ENCODE measurements at regions not wholly inside any gene's neighbourhood (a gene's known extent, or its start where the extent isn't known, plus 50 kb on each side); places are given as distances from the start of the nearest gene placed in this dataset.

GRCh38 chr4:96228463-96228862 lies 388.6 kb downstream of the PDHA2 start:
- no peak overlapping the region for H2BK15ac ChIP-seq (ENCODE audit: low read depth, low read length)
- H3K14ac ChIP-seq (replicated peaks; ENCODE audit: low read depth, low read length): no peak overlapping the region
- ATAC-seq (ENCODE audit: low read depth) (no peak), DNase-seq (no peak)
- H3K56ac ChIP-seq (ENCODE audit: extremely low read depth, insufficient read depth, low read length): no peak overlapping the region
- no peak overlapping the region for H4K5ac ChIP-seq (ENCODE audit: low read depth, low read length)
- H4K8ac ChIP-seq (ENCODE audit: low read depth in 2 of 2, low read length in 2 of 2): no peak overlapping the region
- no peak overlapping the region for H2BK5ac ChIP-seq (ENCODE audit: low read depth, low read length, poor library complexity, severe bottlenecking)
- no peak overlapping the region for H2BK120ac ChIP-seq (ENCODE audit: low read depth, low read length)
- ChIA-PET POLR2A (ENCODE audit: unreplicated experiment) (no interaction called here), CTCF (no interaction called here)
- no peaks in the 10 kb centered on the region for H4K20me1 ChIP-seq (ENCODE audit: insufficient read depth, low read length)
- H2AK9ac ChIP-seq (replicated peaks; ENCODE audit: low read depth, low read length, poor library complexity): no peak overlapping the region
- H3K4me3 ChIP-seq (ENCODE audit: insufficient read depth, low read depth, low read length): no peak overlapping the region
- no peak overlapping the region for H3K9ac ChIP-seq (ENCODE audit: low read depth, low read length)
- no peaks in the 10 kb centered on the region for H3K36me3 ChIP-seq (ENCODE audit: control insufficient read depth, insufficient read depth, low read length)
- no peaks in the 10 kb centered on the region for H3K27me3 ChIP-seq (ENCODE audit: control insufficient read depth, insufficient read depth, low read length)
- no peak overlapping the region for H2AFZ ChIP-seq (replicated peaks; ENCODE audit: low read length, poor library complexity)
- no peak overlapping the region for H3K23ac ChIP-seq (ENCODE audit: low read depth, low read length)
- H3K4ac ChIP-seq (ENCODE audit: low read depth, low read length): no peak overlapping the region
- H3K18ac ChIP-seq (ENCODE audit: low read depth, low read length): no peak overlapping the region
- TF ChIP-seq SMC3 (IDR thresholded peaks at IDR 0.05; ENCODE audit: low read depth, low read length) (no peak), FOS (IDR thresholded peaks at IDR 0.05; ENCODE audit: low read depth, low read length) (no peak), ELK1 (IDR thresholded peaks at IDR 0.05; ENCODE audit: borderline replicate concordance, low read depth, low read length) (no peak), BHLHE40 (IDR thresholded peaks at IDR 0.05; ENCODE audit: low read depth, low read length) (no peak), CHD1 (IDR thresholded peaks at IDR 0.05; ENCODE audit: low read depth, low read length) (no peak), RAD21 (IDR thresholded peaks at IDR 0.05; ENCODE audit: low read length) (no peak), NFE2L2 (IDR thresholded peaks at IDR 0.05; ENCODE audit: low read depth, low read length) (no peak), MAZ (IDR thresholded peaks at IDR 0.05; ENCODE audit: borderline replicate concordance, low read depth, low read length) (no peak), MXI1 (IDR thresholded peaks at IDR 0.05; ENCODE audit: borderline replicate concordance, low read depth, low read length) (no peak), RCOR1 (IDR thresholded peaks at IDR 0.05; ENCODE audit: insufficient replicate concordance, low read length) (no peak), CEBPB (IDR thresholded peaks at IDR 0.05; ENCODE audit: low read depth, low read length) (no peak)
- H3K79me1 ChIP-seq (ENCODE audit: low read depth in 1 of 2, low read length in 2 of 2): no peaks in the 10 kb centered on the region
- in situ Hi-C loops (cut with MboI; ENCODE audit: low sequenced_read_pairs): no loop called here
- BruUV-seq (replicated peaks): no TSS peak
- no peaks in the 10 kb centered on the region for H3K4me1 ChIP-seq (ENCODE audit: control insufficient read depth, insufficient read depth, low read length)
- dilution Hi-C loops (cut with HindIII; ENCODE audit: low sequenced_read_pairs, unreplicated experiment): no loop called here
- no peak overlapping the region for H2AK5ac ChIP-seq (ENCODE audit: low read depth, low read length)
- WGBS, 2 experiments (ENCODE audit: extremely low coverage in 2 of 2, insufficient read length in 1 of 2): no CpG with 5 or more reads among the region's 4 CpGs
- no peak overlapping the region for H4K91ac ChIP-seq (ENCODE audit: insufficient read depth, low read depth, low read length)
- no peak overlapping the region for H2BK20ac ChIP-seq (ENCODE audit: low read depth, low read length)
- H3K9me3 ChIP-seq (ENCODE audit: control insufficient read depth, insufficient read depth, low read length): no peaks in the 10 kb centered on the region
- no peak overlapping the region for H3K4me2 ChIP-seq (ENCODE audit: low read depth, low read length)
- H3K27ac ChIP-seq (ENCODE audit: insufficient read depth, low read length): no peak overlapping the region
- no peaks in the 10 kb centered on the region for H3K9me1 ChIP-seq (ENCODE audit: insufficient read depth, low read length)
- intact Hi-C loops (cut with micrococcal nuclease): no loop called here
